ENCODE measurements at regions not wholly inside any gene's neighbourhood (a gene's known extent, or its start where the extent isn't known, plus 50 kb on each side); places are given as distances from the start of the nearest gene placed in this dataset.

DNA sequence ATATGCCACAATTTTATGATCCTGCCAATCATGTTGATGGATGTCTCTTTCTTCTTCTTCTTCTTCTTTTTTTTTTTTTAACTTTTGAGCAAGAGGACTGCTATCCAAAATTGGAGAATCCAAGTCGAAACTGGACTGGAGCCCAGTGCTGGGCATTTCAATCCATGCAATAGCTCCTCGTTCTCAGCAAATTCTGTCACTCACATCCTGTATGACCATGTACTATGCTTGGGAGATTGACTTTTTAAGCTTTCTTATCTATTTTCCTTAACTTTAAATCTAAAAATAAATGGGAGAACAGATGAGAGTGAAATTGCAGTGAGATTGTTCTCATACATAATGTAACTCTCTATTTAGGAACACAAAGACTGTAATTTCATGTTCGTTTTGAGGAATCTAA lies 123.0 kb upstream of the PUDP start:
- no peak for DNase-seq

DNA sequence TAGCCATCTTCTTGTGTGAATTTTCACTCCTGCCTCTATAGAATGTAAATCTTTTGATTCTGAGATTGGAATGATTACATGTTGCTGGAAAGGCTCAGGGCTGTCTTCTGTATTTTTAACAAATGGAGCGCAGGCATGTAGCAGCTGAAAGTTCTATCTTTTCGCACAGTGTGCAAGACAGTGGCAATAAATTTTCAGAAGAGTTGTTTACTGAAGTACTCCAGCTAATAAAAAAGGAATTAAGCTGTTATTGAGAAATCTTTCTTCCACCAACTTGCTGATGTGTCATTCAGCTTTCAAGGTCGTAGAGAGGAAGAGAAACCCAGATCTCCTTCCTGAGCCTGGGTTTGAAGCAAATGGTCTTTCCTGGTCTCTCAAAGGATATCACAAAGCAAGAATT lies 122.0 kb upstream of the PUDP start:
- no peak for DNase-seq

DNA sequence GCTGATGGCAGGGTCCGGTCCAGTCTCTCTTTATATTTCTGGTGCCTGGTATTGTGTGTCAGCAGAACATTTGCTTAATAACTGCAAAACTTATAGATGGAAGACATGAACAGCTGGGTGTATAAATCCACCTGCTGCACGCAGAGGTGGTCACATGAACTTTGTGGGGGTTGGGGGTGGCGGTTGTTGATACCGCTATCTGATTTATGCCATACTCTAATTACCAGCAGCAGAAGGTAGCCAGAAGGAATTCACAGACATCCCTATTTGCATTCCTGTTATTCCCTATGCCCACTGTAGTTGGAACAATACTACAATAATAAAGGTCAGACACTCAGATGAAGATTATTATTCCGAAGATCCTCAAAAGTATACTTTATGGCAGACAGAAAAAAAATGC lies 121.6 kb upstream of the PUDP start:
- no peak for DNase-seq

DNA sequence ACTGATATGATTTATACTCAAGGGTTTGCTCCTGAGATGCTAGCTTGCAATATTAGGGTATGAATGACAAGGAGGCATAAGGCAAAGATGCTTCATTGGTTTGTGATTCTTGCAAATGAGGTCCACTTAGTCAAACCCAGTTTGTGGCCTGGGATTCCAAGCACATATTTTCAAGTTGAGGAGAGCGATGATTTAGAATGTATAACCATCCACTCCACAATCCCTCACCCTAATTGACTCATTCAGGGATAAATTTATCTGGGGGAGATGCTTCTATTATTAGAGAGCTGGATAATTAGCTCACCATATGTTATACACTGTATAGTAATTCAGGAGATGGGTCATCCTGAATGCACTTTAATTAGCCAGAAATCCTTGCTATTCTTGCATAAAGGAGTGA lies 118.3 kb upstream of the PUDP start:
- no peak for DNase-seq

DNA sequence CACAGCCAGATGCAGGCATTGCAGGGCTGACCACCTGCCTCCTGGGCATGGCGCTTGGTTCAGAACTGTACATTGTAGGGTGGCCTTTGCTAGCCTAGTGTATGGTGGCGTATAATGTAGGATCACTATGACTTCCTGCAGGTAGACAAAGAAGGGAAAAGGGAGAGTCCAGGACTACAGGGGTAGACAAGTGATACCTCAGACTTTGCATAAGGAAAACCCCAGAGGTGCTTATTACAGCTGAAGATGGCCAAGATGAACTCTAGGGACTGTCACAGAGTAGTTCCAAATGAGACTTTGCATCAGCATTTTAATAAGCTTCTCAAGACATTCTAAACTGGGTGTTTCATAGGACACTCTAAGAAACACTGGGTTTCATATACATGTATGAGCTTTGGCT lies 116.4 kb upstream of the PUDP start:
- no peak for DNase-seq

DNA sequence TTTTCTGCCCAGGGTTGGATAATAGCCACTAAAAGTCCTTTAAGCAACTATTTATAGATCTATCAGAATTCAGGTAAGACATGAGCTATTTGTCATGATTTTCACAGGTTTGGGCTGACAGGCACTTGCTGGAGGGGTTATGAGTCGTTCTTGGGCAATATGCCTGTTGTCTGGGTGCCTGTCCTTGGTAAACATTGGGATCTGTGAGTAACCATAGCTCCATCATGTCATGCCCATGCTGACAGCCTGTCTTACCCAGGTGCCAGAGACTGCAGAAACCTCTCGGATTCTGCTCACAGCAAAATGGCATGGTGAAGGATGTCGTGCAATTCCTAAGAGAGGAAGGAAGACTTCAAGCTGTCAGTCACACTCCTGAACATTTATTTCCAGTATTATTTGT lies 116.0 kb upstream of the PUDP start:
- no peak for DNase-seq

DNA sequence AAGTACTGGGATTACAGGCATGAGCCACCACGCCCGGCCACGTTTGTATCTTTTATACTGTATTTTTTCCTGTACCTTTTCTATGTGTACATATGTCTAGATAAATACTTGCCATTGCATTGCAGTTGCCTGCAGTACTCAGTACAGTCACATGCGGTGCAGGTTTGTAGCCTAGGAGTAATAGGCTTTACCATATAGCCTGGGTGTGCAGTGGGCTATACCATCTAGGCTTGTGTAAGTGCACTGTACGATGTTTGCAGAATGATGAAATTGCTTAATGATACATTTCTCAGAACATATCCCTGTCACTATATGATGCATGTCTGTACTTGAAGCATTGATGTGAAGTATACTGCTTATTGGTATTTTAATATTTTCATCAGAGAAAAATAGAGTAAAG lies 115.4 kb upstream of the PUDP start:
- DNase-seq, result no peak

DNA sequence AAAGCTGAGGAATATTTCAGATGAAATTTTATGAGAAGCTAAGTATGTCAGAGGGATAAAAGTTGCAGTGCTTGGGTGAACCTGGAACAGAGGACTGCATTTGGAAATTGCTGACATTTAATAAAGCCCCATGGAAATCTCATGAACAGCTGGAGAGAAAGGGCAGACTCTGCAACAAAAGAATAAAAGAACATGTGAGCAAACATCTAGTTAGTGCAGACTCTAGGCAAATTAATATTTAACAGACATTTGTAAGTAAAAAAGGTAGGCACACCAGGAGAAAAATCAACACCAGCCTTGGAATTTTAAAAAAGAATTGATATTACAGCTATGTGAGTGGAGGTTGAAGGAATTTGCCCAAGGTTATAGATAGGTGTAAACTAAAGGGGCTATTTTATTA lies 114.6 kb upstream of the PUDP start:
- no peak for DNase-seq

DNA sequence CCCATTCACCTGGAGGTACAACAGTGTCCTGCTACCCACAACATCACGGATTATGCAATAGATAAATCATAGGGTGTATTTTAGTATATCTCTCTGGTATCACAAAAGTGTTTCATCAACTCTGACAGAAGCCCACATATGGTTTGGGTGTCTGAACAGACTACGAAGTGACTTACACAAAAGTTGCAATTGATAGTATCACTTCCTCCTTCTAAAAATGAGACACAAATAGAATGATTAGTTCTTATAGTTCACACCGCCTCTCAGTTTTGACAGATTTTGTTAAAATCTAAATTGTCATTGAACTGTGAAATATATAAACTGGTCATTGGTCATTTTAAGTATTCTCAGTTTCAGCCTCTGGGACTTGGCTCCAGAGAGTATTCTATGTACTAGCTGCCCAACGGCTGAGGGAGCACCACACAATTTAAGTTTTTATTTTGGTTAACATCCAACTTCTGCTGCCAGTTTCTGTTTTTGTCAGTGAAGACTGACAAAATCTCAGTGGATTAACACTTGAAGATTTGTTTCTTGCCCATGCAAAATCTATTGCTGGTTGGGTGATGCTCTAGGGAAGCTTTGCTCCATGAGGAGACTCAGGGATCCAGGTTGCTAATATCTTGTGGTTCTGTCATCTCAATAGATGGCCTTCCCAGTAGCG lies 113.8 kb upstream of the PUDP start:
- no peak for DNase-seq

DNA sequence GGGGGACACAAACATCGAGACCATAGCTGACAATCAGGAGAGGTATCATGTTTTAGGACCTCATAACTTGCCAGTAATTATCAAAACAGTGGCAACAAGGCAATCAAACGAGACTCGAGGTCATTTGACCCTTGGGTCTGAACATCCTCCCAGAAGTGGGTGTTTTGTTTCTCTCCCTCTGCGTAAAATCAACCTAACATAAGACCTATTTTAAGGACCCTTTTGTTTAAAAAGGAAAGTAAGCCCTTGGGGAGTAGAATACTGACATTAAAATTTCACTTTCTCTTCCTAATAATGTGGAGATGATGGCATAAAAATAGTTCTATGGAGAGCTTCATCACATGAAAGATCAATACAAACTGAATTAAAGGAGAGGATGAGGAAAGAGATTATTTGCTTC lies 106.2 kb upstream of the PUDP start:
- no peak for DNase-seq

DNA sequence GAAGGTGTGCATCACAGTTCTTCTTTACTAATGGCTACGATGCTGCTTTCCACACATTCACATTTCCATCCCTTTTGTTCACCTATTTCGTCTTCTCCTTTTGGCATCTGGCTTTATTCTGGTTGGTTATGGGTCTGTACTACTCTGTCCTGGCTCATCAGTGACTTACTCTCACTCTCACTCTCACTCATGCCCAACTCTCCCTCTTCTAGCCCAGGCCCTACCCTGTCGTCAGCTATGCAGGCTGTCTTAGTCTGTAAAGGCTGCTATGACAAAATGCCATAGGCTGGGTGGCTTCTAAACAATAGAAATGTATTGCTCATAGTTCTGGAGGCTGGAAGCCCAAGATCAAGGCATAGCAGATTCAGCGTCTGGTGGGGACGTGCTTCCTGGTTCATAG lies 105.6 kb upstream of the PUDP start:
- DNase-seq, result no peak

DNA sequence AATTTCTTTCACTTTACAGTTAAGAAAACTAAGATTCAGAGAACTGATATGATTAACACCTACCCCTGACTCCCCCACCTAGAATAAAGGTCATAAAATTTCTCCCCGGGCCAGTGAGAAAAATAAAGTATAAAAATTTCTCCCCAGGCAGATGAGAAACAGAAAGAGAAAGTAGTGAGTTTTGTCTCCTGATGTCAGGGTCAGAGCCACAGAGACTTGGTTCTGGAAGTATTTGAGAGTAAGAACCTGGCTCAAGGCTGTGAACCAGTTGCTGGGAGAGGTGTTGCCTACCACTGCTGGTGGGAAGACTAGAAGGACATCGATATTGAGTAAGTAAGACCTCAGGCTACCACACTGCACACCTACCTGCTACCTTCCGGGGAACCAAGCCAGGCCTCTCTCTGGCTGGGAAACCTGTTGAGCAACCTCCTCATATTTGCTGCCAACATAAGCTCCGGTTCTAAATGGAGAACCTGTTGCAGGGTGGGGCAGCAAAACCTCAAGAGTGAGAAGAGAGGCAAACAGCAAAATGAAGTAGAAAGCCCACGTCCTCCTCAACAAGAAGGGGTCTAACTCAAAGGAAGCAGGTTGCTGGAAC lies 104.2 kb upstream of the PUDP start:
- no peak for DNase-seq

DNA sequence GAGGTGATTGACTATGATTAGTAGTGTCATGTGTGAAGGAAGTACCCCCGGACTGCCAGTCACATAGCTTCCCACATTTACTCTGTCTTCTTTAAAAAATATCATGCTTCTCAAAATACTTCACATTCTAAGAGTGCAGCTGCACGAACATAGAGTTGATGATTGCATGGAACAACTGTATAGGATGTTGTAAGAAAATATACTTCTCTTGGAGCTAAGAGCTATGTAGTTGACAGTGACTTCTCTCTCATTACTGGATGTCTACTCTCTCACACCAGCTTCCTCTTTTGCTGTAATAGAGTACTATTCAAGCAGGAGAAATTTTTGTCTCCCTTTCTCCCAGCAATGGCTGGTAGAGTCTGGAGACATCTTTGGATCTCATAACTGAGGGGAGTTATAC lies 99.4 kb upstream of the PUDP start:
- DNase-seq, result no peak

DNA sequence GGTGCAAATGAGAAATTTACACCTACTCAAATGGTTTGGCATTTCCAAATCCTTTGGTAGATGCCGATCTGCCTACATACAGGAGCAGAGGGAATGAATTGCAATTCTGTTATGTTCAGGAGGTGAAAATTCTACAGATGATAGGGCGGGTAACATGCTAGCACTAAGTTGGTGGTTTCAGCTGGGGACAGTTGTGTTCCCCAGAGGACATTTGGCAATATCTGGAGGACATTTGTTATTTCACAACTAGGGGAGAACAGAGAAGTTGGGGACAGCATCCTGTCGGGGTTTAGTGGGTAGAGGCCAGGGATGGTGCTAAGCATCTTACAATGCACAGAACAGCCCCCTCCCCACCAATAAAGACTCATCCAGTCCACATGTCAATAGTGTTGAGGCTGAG lies 96.5 kb upstream of the PUDP start:
- DNase-seq, result no peak

DNA sequence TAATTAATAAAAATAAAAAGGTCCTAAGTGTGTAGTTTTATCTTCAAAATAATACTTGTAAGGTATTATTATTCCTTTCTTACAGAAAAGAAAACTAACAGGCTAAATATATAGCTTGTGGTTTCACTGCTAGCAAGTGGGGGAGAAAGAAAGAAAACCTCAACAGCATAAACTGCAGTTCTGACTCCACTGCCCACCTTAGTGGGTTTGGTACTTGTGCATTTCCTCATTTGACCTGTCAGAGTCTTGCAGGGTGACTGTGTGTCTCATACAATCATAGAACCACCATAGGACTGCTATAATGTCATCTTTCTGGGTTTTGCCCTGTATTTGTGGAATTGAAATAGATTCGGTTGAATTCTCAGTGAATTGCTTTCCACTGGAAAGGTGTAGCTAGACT lies 94.7 kb upstream of the PUDP start:
- no peak for DNase-seq

DNA sequence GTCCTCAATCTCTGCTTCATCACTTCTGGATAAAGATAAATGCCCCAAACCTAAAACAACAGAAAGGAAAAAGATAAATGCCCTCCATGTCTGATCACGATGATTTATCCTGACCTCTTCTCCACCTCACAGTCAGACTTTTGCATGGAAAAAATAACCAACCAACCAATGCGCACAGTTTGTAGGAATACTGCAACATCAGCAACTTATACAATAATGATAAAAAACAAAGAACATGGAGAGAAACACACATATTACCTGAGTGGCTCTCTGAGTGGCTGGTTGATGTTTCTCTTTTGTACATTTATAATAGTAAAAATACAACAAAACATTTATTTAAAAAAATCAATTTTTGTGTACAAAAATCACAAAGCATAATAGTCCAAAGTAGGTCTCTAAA lies 93.0 kb upstream of the PUDP start:
- DNase-seq, result no peak

DNA sequence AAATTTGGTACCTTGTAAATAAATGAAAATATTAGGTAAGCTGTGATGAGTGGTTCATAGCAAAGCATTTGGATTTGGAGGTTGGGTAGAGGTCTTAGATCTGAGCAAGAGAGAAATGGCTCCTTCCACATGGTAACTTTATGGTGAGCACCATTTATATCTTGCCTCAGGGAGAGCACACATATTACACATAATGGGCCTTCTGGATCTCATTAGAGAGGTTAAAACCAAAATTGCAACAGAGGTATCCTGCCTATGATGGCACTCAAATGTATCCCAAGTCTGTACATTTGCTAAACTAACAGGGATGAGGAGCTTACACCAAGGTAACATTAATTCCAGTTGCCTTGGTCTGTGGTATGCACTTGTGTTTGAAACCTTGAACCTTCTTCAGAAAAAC lies 87.1 kb upstream of the PUDP start:
- DNase-seq, result no peak

DNA sequence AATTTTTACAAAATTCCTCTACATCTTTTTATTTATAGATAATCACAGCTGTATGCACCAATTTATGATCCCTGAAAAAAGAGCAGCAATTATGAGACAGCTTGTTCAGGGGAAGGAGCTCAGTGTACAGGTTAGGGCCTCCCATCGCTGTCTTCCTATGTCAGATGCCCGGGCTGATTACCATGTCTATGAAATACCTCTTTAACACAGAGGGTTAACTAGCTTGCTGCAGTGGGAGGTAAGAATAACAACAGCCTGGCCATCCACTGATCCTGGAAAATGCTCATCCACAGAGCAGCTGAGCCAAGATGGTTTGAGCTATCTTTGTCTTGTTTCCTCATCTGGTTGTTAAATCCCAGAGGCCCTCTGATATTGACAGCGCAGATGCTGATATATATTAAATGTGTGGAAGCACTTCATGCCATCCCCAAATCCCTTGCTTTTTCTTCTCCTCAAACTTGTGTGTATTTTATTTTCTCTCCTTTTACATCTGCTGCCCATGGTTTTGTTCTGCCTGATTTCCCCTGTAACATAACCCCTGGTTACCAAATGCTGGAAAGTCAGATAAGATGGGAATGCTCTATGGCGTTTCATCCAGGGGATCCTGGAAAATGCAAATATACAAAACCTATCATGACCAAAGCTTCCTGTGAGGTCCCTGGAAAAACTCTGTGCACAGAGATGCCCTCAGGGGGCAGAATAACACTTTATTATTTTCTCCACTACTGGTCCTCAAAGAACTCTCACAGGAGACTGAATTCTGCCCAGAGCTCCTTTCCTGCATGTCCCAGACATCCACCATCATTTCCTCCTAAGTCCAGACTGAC lies 85.8 kb upstream of the PUDP start:
- no peak for DNase-seq

DNA sequence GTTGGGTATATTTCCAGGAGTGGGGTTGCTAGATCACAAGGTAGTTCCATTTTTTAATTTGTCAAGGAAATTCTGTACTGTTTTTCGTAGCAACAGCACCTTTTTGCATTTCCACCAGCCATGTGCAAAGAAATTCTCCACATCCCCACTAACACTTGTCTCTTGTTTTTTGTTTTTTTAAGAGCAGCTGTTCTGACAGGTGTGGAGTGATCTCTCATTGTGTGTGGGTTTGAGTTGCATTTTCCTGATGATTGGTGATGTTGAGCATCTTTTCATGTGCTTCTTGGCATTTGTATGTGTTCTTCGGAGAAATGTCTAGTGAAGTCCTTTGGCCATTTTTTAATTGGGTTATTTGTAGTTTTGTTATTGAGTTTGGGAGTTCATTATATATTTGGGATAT lies 80.3 kb upstream of the PUDP start:
- no peak for DNase-seq

DNA sequence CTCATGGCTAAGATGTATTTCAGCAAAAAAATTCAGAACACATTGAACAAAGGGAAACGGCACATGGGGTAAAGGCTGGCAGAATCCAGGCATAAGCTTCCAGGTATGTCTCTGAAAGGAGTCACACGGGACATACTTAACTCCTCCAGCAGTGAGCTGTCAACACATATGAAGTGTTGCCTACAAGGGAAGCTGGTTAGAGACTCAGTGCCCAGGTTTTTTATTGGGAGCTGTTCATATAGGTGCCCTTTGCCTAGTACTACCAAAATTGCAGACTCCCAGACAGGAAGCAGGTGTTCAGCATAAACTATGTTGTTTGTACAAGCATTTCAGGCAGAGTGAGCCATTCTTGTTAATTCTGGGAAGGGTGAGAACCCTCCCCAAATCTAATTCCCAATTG lies 77.4 kb upstream of the PUDP start:
- DNase-seq, result no peak

DNA sequence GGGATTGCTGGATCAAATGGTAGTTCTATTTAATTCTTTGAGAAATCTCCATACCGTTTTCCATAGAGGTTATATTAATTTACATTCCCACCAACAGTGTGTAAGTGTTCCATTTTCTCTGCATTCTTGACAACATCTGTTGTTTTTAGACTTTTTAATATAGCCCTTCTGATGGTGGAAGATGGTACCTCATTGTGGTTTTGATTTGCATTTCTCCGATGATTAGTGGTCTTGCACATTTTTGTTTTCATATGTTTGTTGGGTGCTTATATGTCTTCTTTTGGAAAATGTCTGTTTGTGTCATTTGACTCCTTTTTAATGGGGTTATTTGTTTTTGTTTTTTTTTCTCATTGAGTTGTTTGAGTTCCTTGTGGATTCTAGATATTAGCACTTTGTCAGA lies 75.3 kb upstream of the PUDP start:
- no peak for DNase-seq

DNA sequence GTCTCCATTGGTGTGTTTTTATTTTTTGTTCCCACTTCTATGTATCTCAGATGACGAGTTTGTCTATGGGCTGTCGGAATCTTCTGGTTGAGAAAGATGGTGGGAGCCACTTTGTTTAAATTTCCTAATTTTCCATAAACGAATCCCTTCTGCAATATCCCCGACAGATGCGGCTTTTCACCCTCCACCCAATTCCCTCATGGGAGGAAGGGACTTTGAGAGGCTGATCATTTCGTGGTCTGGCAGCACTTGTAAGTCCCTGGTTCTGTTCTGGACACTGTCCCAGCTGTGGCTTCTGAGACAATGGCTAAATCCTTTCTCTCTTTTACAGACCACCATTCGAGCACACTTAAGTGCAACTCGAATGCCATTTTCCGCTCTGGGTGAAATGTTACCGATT lies 72.2 kb upstream of the PUDP start:
- DNase-seq, result no peak

DNA sequence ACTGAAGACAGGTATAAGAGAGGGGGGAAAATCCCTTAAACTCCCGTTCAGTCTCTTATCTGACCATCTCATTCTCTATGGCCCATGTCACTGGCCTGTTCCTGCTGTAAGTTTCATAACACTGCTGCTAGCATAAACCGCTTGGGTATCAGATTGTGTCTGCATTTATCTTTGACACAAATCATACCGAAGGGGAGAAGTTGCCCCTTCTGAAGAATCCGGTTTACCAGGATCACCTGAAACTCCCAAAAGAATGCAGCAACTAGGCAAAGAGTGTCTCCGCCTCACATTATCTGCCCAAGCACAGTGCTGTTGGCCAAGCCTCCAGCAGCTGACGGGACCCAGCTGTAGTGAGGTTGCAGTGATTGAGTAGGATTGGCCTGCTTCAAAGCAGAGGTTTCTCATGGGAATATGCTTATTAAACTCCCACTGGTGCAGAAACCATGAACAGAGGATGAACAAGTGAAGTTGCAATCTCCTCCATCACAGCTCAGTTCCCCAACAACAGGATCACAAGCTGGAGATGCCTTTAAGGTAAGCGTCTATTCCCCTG lies 71.3 kb upstream of the PUDP start:
- no peak for DNase-seq
